Kidney epithelial cell (primary cell): ENCODE measurements at regions not wholly inside any gene's neighbourhood (a gene's known extent, or its start where the extent isn't known, plus 50 kb on each side); places are given as distances from the start of the nearest gene placed in this dataset.

ENCODE experiments used
- DNase-seq: peaks from one replicate; pipeline ENCODE4 v3.0.0-alpha.2; 2010; ENCODE audit warnings: low read depth
- H3K27me3 ChIP-seq: 2 replicates; pipeline ENCODE4 v1.6.0; 2011; ENCODE audit warnings: low read length; ENCODE audit not compliant: control insufficient read depth, insufficient read depth
- H3K36me3 ChIP-seq: 2 replicates; pipeline ENCODE4 v1.5.1; 2011; ENCODE audit warnings: low read length; ENCODE audit not compliant: control insufficient read depth, insufficient read depth
- H3K4me3 ChIP-seq: 2 replicates; pipeline ENCODE4 v1.5.1; 2011; ENCODE audit warnings: low read depth, mild to moderate bottlenecking, control low read depth, low read length
- TF ChIP-seq, protein P1 (sequence below): IDR thresholded peaks from 2 replicates; pipeline ENCODE4 v1.5.1; 2011; ENCODE audit warnings: mild to moderate bottlenecking, moderate library complexity, low read length, control low read depth, inconsistent platforms; ENCODE audit not compliant: insufficient read depth, poor library complexity, severe bottlenecking

- Histone ChIP-seq H3K4me3 (no peak overlapping the region), H3K36me3 (no peaks in the 10 kb centered on the region), H3K27me3 (no peaks in the 10 kb centered on the region)
- DNase-seq: no peak
- TF ChIP-seq, protein P1, sequence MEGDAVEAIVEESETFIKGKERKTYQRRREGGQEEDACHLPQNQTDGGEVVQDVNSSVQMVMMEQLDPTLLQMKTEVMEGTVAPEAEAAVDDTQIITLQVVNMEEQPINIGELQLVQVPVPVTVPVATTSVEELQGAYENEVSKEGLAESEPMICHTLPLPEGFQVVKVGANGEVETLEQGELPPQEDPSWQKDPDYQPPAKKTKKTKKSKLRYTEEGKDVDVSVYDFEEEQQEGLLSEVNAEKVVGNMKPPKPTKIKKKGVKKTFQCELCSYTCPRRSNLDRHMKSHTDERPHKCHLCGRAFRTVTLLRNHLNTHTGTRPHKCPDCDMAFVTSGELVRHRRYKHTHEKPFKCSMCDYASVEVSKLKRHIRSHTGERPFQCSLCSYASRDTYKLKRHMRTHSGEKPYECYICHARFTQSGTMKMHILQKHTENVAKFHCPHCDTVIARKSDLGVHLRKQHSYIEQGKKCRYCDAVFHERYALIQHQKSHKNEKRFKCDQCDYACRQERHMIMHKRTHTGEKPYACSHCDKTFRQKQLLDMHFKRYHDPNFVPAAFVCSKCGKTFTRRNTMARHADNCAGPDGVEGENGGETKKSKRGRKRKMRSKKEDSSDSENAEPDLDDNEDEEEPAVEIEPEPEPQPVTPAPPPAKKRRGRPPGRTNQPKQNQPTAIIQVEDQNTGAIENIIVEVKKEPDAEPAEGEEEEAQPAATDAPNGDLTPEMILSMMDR: no peak
Measured at GRCh38 chrX:95612350-95612749, 1072.3 kb upstream of the DIAPH2 start.

DNA sequence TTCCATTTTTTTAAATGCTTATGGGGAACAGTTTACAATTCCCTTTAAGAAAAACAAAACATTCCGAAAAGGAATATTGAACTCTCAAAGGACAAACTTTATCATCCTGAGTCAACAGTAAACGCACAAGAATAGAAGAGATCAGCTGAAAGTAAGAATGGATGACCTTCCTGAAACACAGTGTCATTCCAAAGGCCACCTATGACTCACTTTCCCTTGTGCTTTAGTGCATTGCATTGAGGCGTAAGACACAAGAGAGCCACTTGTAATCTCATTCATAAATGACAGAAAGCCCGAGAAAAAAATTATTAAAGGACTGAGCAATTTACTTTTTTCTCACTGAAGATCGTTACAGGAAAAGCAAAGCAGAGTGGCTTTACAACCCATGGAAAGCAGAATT lies 1062.4 kb upstream of the DIAPH2 start:
- TF ChIP-seq, protein P1: no peak
- no peak for DNase-seq
- Histone ChIP-seq H3K27me3 (no peaks in the 10 kb centered on the region), H3K36me3 (no peaks in the 10 kb centered on the region), H3K4me3 (no peak overlapping the region)

DNA sequence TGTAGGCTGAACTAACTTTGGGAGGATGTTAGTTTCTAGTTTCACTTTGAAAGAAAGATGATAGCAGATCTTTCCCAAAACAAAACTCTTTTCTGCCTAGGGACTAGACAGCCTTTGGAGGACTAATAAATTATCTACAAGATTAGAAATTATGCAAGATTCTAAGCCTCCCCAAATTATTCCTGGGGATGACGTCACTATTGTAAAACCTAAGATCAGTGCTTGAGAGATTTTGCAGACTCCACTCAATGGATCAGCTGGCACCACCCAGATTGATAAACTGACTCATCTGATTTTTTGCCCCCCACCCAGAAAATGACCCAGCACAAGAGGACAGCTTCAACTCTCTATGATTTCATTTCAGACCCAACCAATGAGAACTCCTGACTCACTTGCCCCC lies 1057.9 kb upstream of the DIAPH2 start:
- no peak for DNase-seq
- no peaks in the 10 kb centered on the region for H3K36me3 ChIP-seq
- TF ChIP-seq, protein P1: no peak

GRCh38 chrX:95628796-95629195 lies 1055.8 kb upstream of the DIAPH2 start:
- no peak for DNase-seq
- no peaks in the 10 kb centered on the region for H3K36me3 ChIP-seq
- H3K4me3 ChIP-seq: no peak overlapping the region
- H3K27me3 ChIP-seq: no peaks in the 10 kb centered on the region
- TF ChIP-seq, protein P1: no peak

More for the DNA sequence above, 1057.9 kb upstream of the DIAPH2 start:
- Histone ChIP-seq H3K27me3 (no peaks in the 10 kb centered on the region), H3K4me3 (no peak overlapping the region)

DNA sequence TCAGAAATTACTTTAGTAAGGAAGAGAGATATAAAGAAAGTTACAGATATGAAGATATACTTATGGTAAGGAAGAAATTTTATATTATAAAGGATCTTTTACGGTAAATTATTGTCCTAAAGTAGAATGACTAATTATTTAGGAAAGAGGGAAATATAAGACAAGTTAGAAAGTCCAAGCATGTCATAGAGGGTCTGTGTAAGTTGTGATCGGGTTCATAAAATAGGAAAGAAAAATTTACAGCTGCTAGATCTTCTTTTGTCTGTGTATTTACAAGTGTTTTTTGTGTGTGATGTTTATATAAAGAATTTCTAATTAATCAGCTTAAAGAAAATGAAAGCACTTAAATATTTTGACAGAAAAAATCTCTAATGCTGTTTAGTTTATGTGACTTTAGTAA lies 1054.9 kb upstream of the DIAPH2 start:
- no peak overlapping the region for H3K4me3 ChIP-seq
- DNase-seq: no peak
- H3K27me3 ChIP-seq: no peaks in the 10 kb centered on the region
- TF ChIP-seq, protein P1: no peak
- no peaks in the 10 kb centered on the region for H3K36me3 ChIP-seq

DNA sequence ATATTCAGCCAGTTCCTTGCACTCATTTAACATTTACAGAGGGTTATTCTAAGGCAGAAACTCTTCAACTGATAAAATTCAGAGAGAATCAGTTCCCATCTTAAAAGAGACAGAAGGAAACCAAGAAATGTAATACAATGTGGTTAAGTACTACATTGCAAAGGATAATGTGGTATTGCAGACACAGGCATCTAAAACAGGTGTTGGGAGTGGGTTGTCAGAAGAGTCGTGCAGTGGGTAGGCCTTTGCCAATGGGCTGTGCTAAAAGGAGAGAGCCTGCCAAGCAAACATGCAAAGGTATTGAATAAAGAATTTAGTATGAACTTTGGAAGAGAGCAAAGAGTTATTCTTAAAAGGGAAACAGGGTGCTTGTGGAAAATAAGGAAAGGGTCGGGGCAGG lies 1044.4 kb upstream of the DIAPH2 start:
- Histone ChIP-seq H3K4me3 (no peak overlapping the region), H3K36me3 (no peaks in the 10 kb centered on the region), H3K27me3 (no peaks in the 10 kb centered on the region)
- DNase-seq: no peak
- TF ChIP-seq, protein P1: no peak
